ENCODE measurements at regions not wholly inside any gene's neighbourhood (a gene's known extent, or its start where the extent isn't known, plus 50 kb on each side); places are given as distances from the start of the nearest gene placed in this dataset.

GRCh38 chr2:225340923-225341322, 58.6 kb upstream of the NYAP2 start:
- 55% methylated on average over 2 of the region's 2 CpGs for WGBS
- H3K27me3 ChIP-seq (ENCODE audit: control insufficient read depth in 4 of 4, insufficient read depth in 4 of 4, low read length in 3 of 4), result no peaks in the 10 kb centered on the region

GRCh38 chr2:225337183-225337582, 62.3 kb upstream of the NYAP2 start:
- Histone ChIP-seq H3K9ac (ENCODE audit: low read depth in 1 of 2, low read length in 2 of 2) (no peak overlapping the region), H3K4me1 (ENCODE audit: control insufficient read depth in 4 of 4, insufficient read depth in 4 of 4, low read length in 3 of 4) (no peaks in the 10 kb centered on the region), H3K27ac (ENCODE audit: low read depth in 1 of 2, low read length in 2 of 2) (no peak overlapping the region), H3K4me3 (ENCODE audit: low read depth in 1 of 3, low read length in 3 of 3) (no peak overlapping the region), H3K36me3 (ENCODE audit: control insufficient read depth in 4 of 4, insufficient read depth in 3 of 4, low read depth in 1 of 4, low read length in 3 of 4) (no peaks in the 10 kb centered on the region), H3K9me3 (ENCODE audit: control insufficient read depth in 4 of 4, low read length in 3 of 4) (no peaks in the 10 kb centered on the region), H3K27me3 (ENCODE audit: control insufficient read depth in 4 of 4, insufficient read depth in 4 of 4, low read length in 3 of 4) (no peaks in the 10 kb centered on the region)
- DNase-seq (ENCODE audit: low spot score), result no peak
- WGBS, result 13% methylated on average over 1 of the region's 1 CpG
- TF ChIP-seq EGR1 (IDR thresholded peaks at IDR 0.05; ENCODE audit: low read depth in 2 of 2) (no peak), FOXA1 (IDR thresholded peaks at IDR 0.05) (no peak), ZBTB33 (IDR thresholded peaks at IDR 0.05) (no peak), YY1 (IDR thresholded peaks at IDR 0.05) (no peak), GABPA (IDR thresholded peaks at IDR 0.05 in 1 of 2, conservative IDR thresholded peaks at IDR 0.05 in 1 of 2) (no peak), ATF3 (IDR thresholded peaks at IDR 0.05) (no peak), FOXA2 (IDR thresholded peaks at IDR 0.05) (no peak), NR2F2 (IDR thresholded peaks at IDR 0.05) (no peak), JUND (IDR thresholded peaks at IDR 0.05) (no peak), MAX (IDR thresholded peaks at IDR 0.05) (no peak), RXRA (IDR thresholded peaks at IDR 0.05) (no peak), CTCF (IDR thresholded peaks at IDR 0.05; ENCODE audit: low read depth, low read length, missing input control) (no peak), HNF4A (conservative IDR thresholded peaks at IDR 0.05) (no peak), SP1 (IDR thresholded peaks at IDR 0.05) (no peak)

More at GRCh38 chr2:225340923-225341322, 58.6 kb upstream of the NYAP2 start:
- H3K36me3 ChIP-seq (ENCODE audit: control insufficient read depth in 4 of 4, insufficient read depth in 3 of 4, low read depth in 1 of 4, low read length in 3 of 4), result no peaks in the 10 kb centered on the region
- H3K9ac ChIP-seq (ENCODE audit: low read depth in 1 of 2, low read length in 2 of 2), result no peak overlapping the region
- no peak overlapping the region for H3K27ac ChIP-seq (ENCODE audit: low read depth in 1 of 2, low read length in 2 of 2)
- no peak overlapping the region for H3K4me3 ChIP-seq (ENCODE audit: low read depth in 1 of 3, low read length in 3 of 3)
- DNase-seq (ENCODE audit: low spot score), result no peak
- TF ChIP-seq MAX (IDR thresholded peaks at IDR 0.05) (no peak), HNF4G (IDR thresholded peaks at IDR 0.05) (no peak), CTCF (IDR thresholded peaks at IDR 0.05; ENCODE audit: low read depth, low read length, missing input control) (no peak), EGR1 (IDR thresholded peaks at IDR 0.05; ENCODE audit: low read depth in 2 of 2) (no peak), RAD21 (IDR thresholded peaks at IDR 0.05) (no peak), GABPA (IDR thresholded peaks at IDR 0.05 in 1 of 2, conservative IDR thresholded peaks at IDR 0.05 in 1 of 2) (no peak), ZBTB33 (IDR thresholded peaks at IDR 0.05) (no peak), TAF1 (conservative IDR thresholded peaks at IDR 0.05) (no peak), FOXA1 (IDR thresholded peaks at IDR 0.05) (no peak), ATF3 (IDR thresholded peaks at IDR 0.05) (no peak), JUND (IDR thresholded peaks at IDR 0.05) (no peak)
- H3K4me1 ChIP-seq (ENCODE audit: control insufficient read depth in 4 of 4, insufficient read depth in 4 of 4, low read length in 3 of 4), result no peaks in the 10 kb centered on the region
- H3K9me3 ChIP-seq (ENCODE audit: control insufficient read depth in 4 of 4, low read length in 3 of 4), result peaks cover 0 to 3% (median 0%) of the 10 kb centered on the region in 4 donors

All from liver (tissue), 8 donors.